HepG2 (cell line): ENCODE measurements at regions not wholly inside any gene's neighbourhood (a gene's known extent, or its start where the extent isn't known, plus 50 kb on each side); places are given as distances from the start of the nearest gene placed in this dataset.

ENCODE experiments used
- ATAC-seq: fragments of 200-7000 bp; cut with Tn5 transposase; 3 replicates; pipeline ENCODE4 v1.9.1; 2020; ENCODE audit warnings: mild to moderate bottlenecking, moderate library complexity
- BruUV-seq: library from RNA; stranded (reverse); fragments of 400-500 nt; replicated peaks from 2 replicates; lab custom pipeline; 2021; lab: Mats Ljungman, UMichigan
- CTCF ChIA-PET: fragments of 300-600 bp; formaldehyde crosslinking; extraction: SDS; loops from one replicate; lab custom pipeline; 2021; ENCODE audit warnings: low total read pairs, inconsistent platforms, low intra/inter-chr PET ratio; lab: Yijun Ruan, JAX
- POLR2A ChIA-PET: fragments of 350-600 bp; sonication (Branson Sonifier 250); formaldehyde crosslinking; loops from one replicate; lab custom pipeline; 2020; ENCODE audit warnings: antibody characterized with exemption, inconsistent platforms; lab: Yijun Ruan, JAX
- DNase-seq: peaks from one replicate; pipeline ENCODE4 v3.0.0-alpha.2; 2015; ENCODE audit warnings: low spot score
- FAIRE-seq: peaks from 3 replicates; lab custom pipeline; 2011; peaks lifted over from hg19 to GRCh38; lab: Jason Lieb, UNC
- H2AFZ ChIP-seq: one replicate; pipeline ENCODE4 v1.6.1; 2011; ENCODE audit warnings: low read length, inconsistent platforms
- H3K27ac ChIP-seq: fragments of 300-600 bp; 3 replicates; pipeline ENCODE4 v1.8.0; 2011; ENCODE audit warnings: mixed run types, mild to moderate bottlenecking, mixed read lengths, low read length, inconsistent platforms; ENCODE audit not compliant: insufficient read depth; ENCODE audit errors: extremely low read length
- H3K27me3 ChIP-seq, 2 experiments: fragments of 200-600 bp in 1 of 2; 2 replicates in 1 of 2; 3 replicates in 1 of 2; pipeline versions ENCODE4 v1.6.0 to v1.8.0; 2011; ENCODE audit warnings: low read length in 2 of 2, mild to moderate bottlenecking in 2 of 2, moderate library complexity in 2 of 2, inconsistent platforms in 1 of 2; ENCODE audit not compliant: insufficient read depth in 2 of 2, control insufficient read depth in 1 of 2
- H3K36me3 ChIP-seq, 2 experiments: fragments of 200-600 bp in 1 of 2; replicated peaks in 1 of 2; 2 replicates in 1 of 2; 3 replicates in 1 of 2; pipeline versions ENCODE4 v1.5.1 to v1.8.0; 2011; ENCODE audit warnings: low read length in 2 of 2, inconsistent platforms in 1 of 2; ENCODE audit not compliant: insufficient read depth in 2 of 2, control insufficient read depth in 1 of 2
- H3K4me1 ChIP-seq: 2 replicates; pipeline ENCODE4 v1.5.1; 2012; ENCODE audit warnings: low read length, inconsistent platforms; ENCODE audit not compliant: insufficient read depth
- H3K4me2 ChIP-seq: 2 replicates; pipeline ENCODE4 v1.6.0; 2011; ENCODE audit warnings: low read depth, low read length, inconsistent platforms
- H3K4me3 ChIP-seq, 3 experiments: fragments of 200-600 bp in 1 of 3; sonication (generic), shearing (Covaris generic) in 1 of 3; replicated peaks in 1 of 3; 2 replicates each; pipeline ENCODE4 v1.5.1; 2011 to 2016; ENCODE audit warnings: low read length in 3 of 3, inconsistent platforms in 2 of 3, low read depth in 2 of 3, mild to moderate bottlenecking in 2 of 3, control low read depth in 1 of 3, mixed read lengths in 1 of 3; ENCODE audit not compliant: insufficient read depth in 1 of 3
- H3K79me2 ChIP-seq: one replicate; pipeline ENCODE4 v1.6.1; 2011; ENCODE audit warnings: low read length, inconsistent platforms; ENCODE audit not compliant: insufficient read depth
- H3K9ac ChIP-seq: 2 replicates; pipeline ENCODE4 v1.6.0; 2011; ENCODE audit warnings: mild to moderate bottlenecking, low read depth, low read length, inconsistent platforms; ENCODE audit not compliant: insufficient read depth
- H3K9me3 ChIP-seq: 2 replicates; pipeline ENCODE4 v1.5.1; 2012; ENCODE audit warnings: mild to moderate bottlenecking, low read length
- H4K20me1 ChIP-seq: 2 replicates; pipeline ENCODE4 v1.6.0; 2011; ENCODE audit warnings: inconsistent platforms, mild to moderate bottlenecking, low read length, moderate library complexity; ENCODE audit not compliant: insufficient read depth
- FOXK2 ChIP-seq: fragments of 450-650 bp; IDR thresholded peaks from 2 replicates; pipeline ENCODE4 v1.6.1; 2016
- FOXO1 ChIP-seq: sonication (generic); formaldehyde crosslinking; IDR thresholded peaks from 2 replicates; pipeline ENCODE4 v1.4.0; 2020; ENCODE audit warnings: missing genetic modification reagents
- HDAC6 ChIP-seq: fragments of 200-600 bp; sonication (generic); IDR thresholded peaks from 2 replicates; pipeline ENCODE4 v1.7.0; 2017; ENCODE audit warnings: mild to moderate bottlenecking, antibody characterized with exemption, low read length, low read depth
- KMT2B ChIP-seq: IDR thresholded peaks from 2 replicates; pipeline ENCODE4 v1.6.1; 2016; ENCODE audit warnings: missing genetic modification reagents, missing compliant biosample characterization
- MTA3 ChIP-seq: sonication (generic); formaldehyde crosslinking; IDR thresholded peaks from 2 replicates; pipeline ENCODE4 v1.4.0; 2020; ENCODE audit warnings: missing genetic modification reagents
- NCOA2 ChIP-seq: sonication (generic); formaldehyde crosslinking; IDR thresholded peaks from 2 replicates; pipeline ENCODE4 v1.8.0; 2022; ENCODE audit warnings: inconsistent platforms
- NFE2L2 ChIP-seq: fragments of 150-350 bp; IDR thresholded peaks from 2 replicates; pipeline ENCODE4 v1.6.1; 2014; ENCODE audit warnings: low read length
- PCBP2 ChIP-seq: fragments of 200-400 bp; formaldehyde crosslinking; optimal IDR thresholded peaks from 2 replicates; pipeline ENCODE3; 2018; ENCODE audit warnings: low read length, low read depth; ENCODE audit not compliant: poor library complexity, severe bottlenecking
- PHF20 ChIP-seq: sonication (generic); formaldehyde crosslinking; IDR thresholded peaks from 2 replicates; pipeline ENCODE4 v1.5.0; 2020; ENCODE audit warnings: mild to moderate bottlenecking, missing genetic modification reagents
- RARA ChIP-seq: IDR thresholded peaks from 2 replicates; pipeline ENCODE4 v1.6.1; 2016; ENCODE audit warnings: missing genetic modification reagents, missing compliant biosample characterization
- SMARCE1 ChIP-seq: fragments of 450-650 bp; IDR thresholded peaks from 2 replicates; pipeline ENCODE4 v1.6.1; 2017; ENCODE audit warnings: borderline replicate concordance
- TCF7L2 ChIP-seq: IDR thresholded peaks from 2 replicates; pipeline ENCODE4 v1.6.1; 2011; ENCODE audit warnings: mild to moderate bottlenecking, low read depth, low read length, moderate library complexity
- ZNF101 ChIP-seq: sonication (generic); formaldehyde crosslinking; IDR thresholded peaks from 2 replicates; pipeline ENCODE4 v1.4.0; 2020; ENCODE audit warnings: mild to moderate bottlenecking, low read depth, missing genetic modification reagents, borderline replicate concordance
- ZNF263 ChIP-seq: sonication (generic); formaldehyde crosslinking; IDR thresholded peaks from 2 replicates; pipeline ENCODE4 v1.4.0; 2020; ENCODE audit warnings: missing genetic modification reagents
- ZNF430 ChIP-seq: sonication (generic); formaldehyde crosslinking; IDR thresholded peaks from 2 replicates; pipeline ENCODE4 v1.9.0; 2021; ENCODE audit warnings: mild to moderate bottlenecking, missing genetic modification reagents
- ZNF550 ChIP-seq: sonication (generic); formaldehyde crosslinking; IDR thresholded peaks from 2 replicates; pipeline ENCODE4 v1.4.0; 2020; ENCODE audit warnings: mild to moderate bottlenecking, missing genetic modification reagents, borderline replicate concordance
- ZNF556 ChIP-seq: sonication (generic); formaldehyde crosslinking; IDR thresholded peaks from 2 replicates; pipeline ENCODE4 v1.4.0; 2020; ENCODE audit warnings: mild to moderate bottlenecking, missing genetic modification reagents, borderline replicate concordance
- ZNF557 ChIP-seq: sonication (generic); formaldehyde crosslinking; IDR thresholded peaks from 2 replicates; pipeline ENCODE4 v1.4.0; 2020; ENCODE audit warnings: missing genetic modification reagents
- ZNF7 ChIP-seq: IDR thresholded peaks from 2 replicates; pipeline ENCODE4 v1.6.1; 2016; ENCODE audit warnings: missing biosample characterization, missing genetic modification reagents
- ZNF773 ChIP-seq: sonication (generic); formaldehyde crosslinking; IDR thresholded peaks from 2 replicates; pipeline ENCODE4 v1.4.0; 2020; ENCODE audit warnings: missing genetic modification reagents, borderline replicate concordance
- ZNF780A ChIP-seq: sonication (generic); formaldehyde crosslinking; IDR thresholded peaks from 2 replicates; pipeline ENCODE4 v1.8.0; 2022; ENCODE audit warnings: mild to moderate bottlenecking, missing genetic modification reagents, moderate library complexity
- ZSCAN5A ChIP-seq: sonication (generic); formaldehyde crosslinking; IDR thresholded peaks from 2 replicates; pipeline ENCODE4 v1.8.0; 2022; ENCODE audit warnings: mild to moderate bottlenecking, missing genetic modification reagents, borderline replicate concordance
- WGBS: methylation state at CpG from one replicate; pipeline ENCODE4 v1.1.6; 2017; ENCODE audit warnings: low lambda C conversion rate; 5-methylcytosine and 5-hydroxymethylcytosine counted together
- in situ Hi-C: cut with HindIII; loops from 2 replicates; pipeline ENCODE4 v1.10.0; 2017; ENCODE audit warnings: low pct_unique_long_range_greater_than_20kb; ENCODE audit not compliant: extremely low pct_ligation_motif_present
- intact Hi-C: fragments of 100-400 bp; cut with micrococcal nuclease; formaldehyde crosslinking; loops from one replicate; pipeline ENCODE4 v1.10.0; 2022; ENCODE audit not compliant: unreplicated experiment
- TF ChIP-seq, protein P1 (sequence below): IDR thresholded peaks from 2 replicates; pipeline ENCODE4 v1.6.1; 2016; ENCODE audit warnings: missing genetic modification reagents, missing compliant biosample characterization

GRCh38 chr21:16363100-16363499, 633.3 kb downstream of the USP25 start:
- H2AFZ ChIP-seq, result no peak overlapping the region
- no peaks in the 10 kb centered on the region for H3K79me2 ChIP-seq
- TF ChIP-seq NFE2L2 (no peak), ZNF101 (CRISPR knock-in tag) (no peak), ZNF263 (CRISPR knock-in tag) (no peak), PCBP2 (no peak), ZNF780A (no peak), FOXK2 (no peak), ZSCAN5A (CRISPR knock-in tag) (no peak)
- TF ChIP-seq, protein P1, sequence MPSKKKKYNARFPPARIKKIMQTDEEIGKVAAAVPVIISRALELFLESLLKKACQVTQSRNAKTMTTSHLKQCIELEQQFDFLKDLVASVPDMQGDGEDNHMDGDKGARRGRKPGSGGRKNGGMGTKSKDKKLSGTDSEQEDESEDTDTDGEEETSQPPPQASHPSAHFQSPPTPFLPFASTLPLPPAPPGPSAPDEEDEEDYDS (CRISPR knock-in tag), result no peak
- DNase-seq (no peak), FAIRE-seq (no peak), ATAC-seq (no peak)
- no peak overlapping the region for H3K4me2 ChIP-seq
- H3K27me3 ChIP-seq, result no peaks in the 10 kb centered on the region; a peak in 1 of 5 replicates
- H3K9ac ChIP-seq, result no peak overlapping the region
- WGBS, result 0% methylated on average over 2 of the region's 2 CpGs
- intact Hi-C loops (no loop called here), in situ Hi-C loops (no loop called here)
- H3K4me3 ChIP-seq, result no peak overlapping the region
- H4K20me1 ChIP-seq, result no peaks in the 10 kb centered on the region
- no peaks in the 10 kb centered on the region for H3K9me3 ChIP-seq
- ChIA-PET CTCF (no interaction called here), POLR2A (no interaction called here)
- H3K4me1 ChIP-seq, result no peaks in the 10 kb centered on the region
- H3K27ac ChIP-seq, result no peak overlapping the region
- no peaks in the 10 kb centered on the region for H3K36me3 ChIP-seq
- BruUV-seq, result no TSS peak

DNA sequence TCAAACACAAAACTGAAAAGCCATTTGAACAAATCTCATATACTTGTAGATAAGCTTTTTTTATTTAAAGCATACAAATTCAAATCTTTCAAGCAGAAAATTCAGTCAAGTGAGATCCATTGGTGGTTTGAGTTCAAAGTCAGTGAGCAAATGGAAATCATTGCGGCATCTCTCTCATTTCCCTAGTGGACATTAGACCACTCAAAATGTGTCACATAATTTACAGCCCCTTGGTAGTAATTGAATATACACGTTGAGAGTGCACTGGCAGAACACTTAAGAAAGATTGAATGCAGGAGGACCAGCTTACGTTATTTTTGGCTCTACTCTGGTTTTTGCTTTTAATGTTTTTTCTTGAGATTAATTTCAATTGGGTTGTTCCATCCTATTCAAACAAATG, 633.7 kb downstream of the USP25 start:
- 40% methylated on average over 3 of the region's 3 CpGs for WGBS
- Histone ChIP-seq H3K4me1 (no peaks in the 10 kb centered on the region), H3K27me3 (no peaks in the 10 kb centered on the region; a peak in 1 of 5 replicates), H3K36me3 (no peaks in the 10 kb centered on the region), H3K79me2 (no peaks in the 10 kb centered on the region), H3K4me2 (no peak overlapping the region), H4K20me1 (no peaks in the 10 kb centered on the region), H3K9me3 (no peaks in the 10 kb centered on the region), H3K4me3 (no peak overlapping the region), H2AFZ (no peak overlapping the region), H3K9ac (no peak overlapping the region), H3K27ac (no peak overlapping the region)
- ChIA-PET CTCF (no interaction called here), POLR2A (no interaction called here)
- DNase-seq, result no peak
- in situ Hi-C loops (no loop called here), intact Hi-C loops (no loop called here)
- ATAC-seq, result no peak
- no peak for FAIRE-seq
- no peak for TF ChIP-seq FOXO1 (CRISPR knock-in tag)
- TF ChIP-seq KMT2B, result no peak
- no peak for TF ChIP-seq RARA (CRISPR knock-in tag)
- TF ChIP-seq ZNF7, result no peak
- no peak for TF ChIP-seq SMARCE1
- no peak for TF ChIP-seq PHF20 (CRISPR knock-in tag)
- no peak for TF ChIP-seq ZNF430 (CRISPR knock-in tag)
- no peak for TF ChIP-seq MTA3
- TF ChIP-seq ZNF550 (CRISPR knock-in tag), result no peak
- no peak for TF ChIP-seq ZNF556 (CRISPR knock-in tag)
- no peak for TF ChIP-seq ZNF773 (CRISPR knock-in tag)
- TF ChIP-seq TCF7L2, result no peak
- TF ChIP-seq NCOA2, result no peak
- no peak for TF ChIP-seq ZNF557 (CRISPR knock-in tag)
- TF ChIP-seq ZNF780A, result no peak
- TF ChIP-seq HDAC6, result no peak
- no TSS peak for BruUV-seq
